ENCODE measurements at regions not wholly inside any gene's neighbourhood (a gene's known extent, or its start where the extent isn't known, plus 50 kb on each side); places are given as distances from the start of the nearest gene placed in this dataset.

- TF ChIP-seq SIN3A (IDR thresholded peaks at IDR 0.05; ENCODE audit: borderline replicate concordance, insufficient read depth, low read depth, low read length) (no peak), REST (IDR thresholded peaks at IDR 0.05; ENCODE audit: insufficient read depth in 1 of 2, low read depth in 2 of 2, low read length in 1 of 2) (no peak), TCF7L2 (IDR thresholded peaks at IDR 0.05; ENCODE audit: low read depth, low read length) (no peak), CTCF (IDR thresholded peaks at IDR 0.05) (no peak), POLR2AphosphoS5 (IDR thresholded peaks at IDR 0.05; ENCODE audit: low read depth, low read length) (no peak)
- POLR2A ChIA-PET = no interaction called here
- CTCF ChIA-PET = no interaction called here
- no TSS peak for BruUV-seq (replicated peaks)
- no peak overlapping the region for H3K27ac ChIP-seq (ENCODE audit: low read length)
- peak; percentile 69; the same call in 1 of the 2 replicates for ATAC-seq
- intact Hi-C loops (cut with micrococcal nuclease; ENCODE audit: unreplicated experiment) = no loop called here
- no peak for DNase-seq (ENCODE audit: low read depth, low spot score)
- H3K36me3 ChIP-seq (ENCODE audit: control insufficient read depth, insufficient read depth, low read length) = no peaks in the 10 kb centered on the region
- H3K4me1 ChIP-seq (ENCODE audit: control insufficient read depth, insufficient read depth, low read length) = no peaks in the 10 kb centered on the region
- H3K4me3 ChIP-seq (ENCODE audit: low read depth in 2 of 2, low read length in 2 of 2) = no peak overlapping the region
- H3K9me3 ChIP-seq (ENCODE audit: control insufficient read depth, insufficient read depth, low read depth, low read length) = peaks cover 6% of the 10 kb centered on the region
- in situ Hi-C loops (cut with HindIII; ENCODE audit: low pct_unique_long_range_greater_than_20kb, low sequenced_read_pairs) = no loop called here
- H3K27me3 ChIP-seq (ENCODE audit: control insufficient read depth, insufficient read depth, low read length) = no peaks in the 10 kb centered on the region
These were observed 190.5 kb downstream of the RND3 start for GRCh38 chr2:150296770-150297546.

- DNase-seq (ENCODE audit: low read depth, low spot score) = no peak
- ChIA-PET POLR2A (no interaction called here), CTCF (no interaction called here)
- Histone ChIP-seq H3K36me3 (ENCODE audit: control insufficient read depth, insufficient read depth, low read length) (no peaks in the 10 kb centered on the region), H3K27me3 (ENCODE audit: control insufficient read depth, insufficient read depth, low read length) (no peaks in the 10 kb centered on the region), H3K27ac (ENCODE audit: low read length) (no peak overlapping the region), H3K4me3 (ENCODE audit: low read depth in 2 of 2, low read length in 2 of 2) (no peak overlapping the region), H3K4me1 (ENCODE audit: control insufficient read depth, insufficient read depth, low read length) (no peaks in the 10 kb centered on the region), H3K9me3 (ENCODE audit: control insufficient read depth, insufficient read depth, low read depth, low read length) (no peaks in the 10 kb centered on the region)
- ATAC-seq = no peak
- no peak for TF ChIP-seq POLR2AphosphoS5 (IDR thresholded peaks at IDR 0.05; ENCODE audit: low read depth, low read length)
- TF ChIP-seq CTCF (IDR thresholded peaks at IDR 0.05) = no peak
- TF ChIP-seq TCF7L2 (IDR thresholded peaks at IDR 0.05; ENCODE audit: low read depth, low read length) = no peak
- no peak for TF ChIP-seq REST (IDR thresholded peaks at IDR 0.05; ENCODE audit: insufficient read depth in 1 of 2, low read depth in 2 of 2, low read length in 1 of 2)
- TF ChIP-seq SIN3A (IDR thresholded peaks at IDR 0.05; ENCODE audit: borderline replicate concordance, insufficient read depth, low read depth, low read length) = no peak
- intact Hi-C loops (cut with micrococcal nuclease; ENCODE audit: unreplicated experiment) = no loop called here
- in situ Hi-C loops (cut with HindIII; ENCODE audit: low pct_unique_long_range_greater_than_20kb, low sequenced_read_pairs) = no loop called here
- BruUV-seq (replicated peaks) = no TSS peak
These were observed 191.9 kb downstream of the RND3 start for GRCh38 chr2:150295544-150295943.
